ENCODE measurements at regions not wholly inside any gene's neighbourhood (a gene's known extent, or its start where the extent isn't known, plus 50 kb on each side); places are given as distances from the start of the nearest gene placed in this dataset.

- TF ChIP-seq, protein P1, sequence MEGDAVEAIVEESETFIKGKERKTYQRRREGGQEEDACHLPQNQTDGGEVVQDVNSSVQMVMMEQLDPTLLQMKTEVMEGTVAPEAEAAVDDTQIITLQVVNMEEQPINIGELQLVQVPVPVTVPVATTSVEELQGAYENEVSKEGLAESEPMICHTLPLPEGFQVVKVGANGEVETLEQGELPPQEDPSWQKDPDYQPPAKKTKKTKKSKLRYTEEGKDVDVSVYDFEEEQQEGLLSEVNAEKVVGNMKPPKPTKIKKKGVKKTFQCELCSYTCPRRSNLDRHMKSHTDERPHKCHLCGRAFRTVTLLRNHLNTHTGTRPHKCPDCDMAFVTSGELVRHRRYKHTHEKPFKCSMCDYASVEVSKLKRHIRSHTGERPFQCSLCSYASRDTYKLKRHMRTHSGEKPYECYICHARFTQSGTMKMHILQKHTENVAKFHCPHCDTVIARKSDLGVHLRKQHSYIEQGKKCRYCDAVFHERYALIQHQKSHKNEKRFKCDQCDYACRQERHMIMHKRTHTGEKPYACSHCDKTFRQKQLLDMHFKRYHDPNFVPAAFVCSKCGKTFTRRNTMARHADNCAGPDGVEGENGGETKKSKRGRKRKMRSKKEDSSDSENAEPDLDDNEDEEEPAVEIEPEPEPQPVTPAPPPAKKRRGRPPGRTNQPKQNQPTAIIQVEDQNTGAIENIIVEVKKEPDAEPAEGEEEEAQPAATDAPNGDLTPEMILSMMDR (IDR thresholded peaks at IDR 0.05): no peak
- no peak for TF ChIP-seq POLR2A (IDR thresholded peaks at IDR 0.05)
- WGBS, 2 donors: 68 to 73% methylated on average over 5 of the region's 5 CpGs
- no peak for DNase-seq (ENCODE audit: low spot score in 2 of 2)
- H3K4me3 ChIP-seq (ENCODE audit: low read depth, poor library complexity, severe bottlenecking): no peak overlapping the region
- intact Hi-C loops (cut with DNase I; ENCODE audit: low total_unique reads): no loop called here
Observed at GRCh38 chr4:27152703-27153102, 292.1 kb downstream of the STIM2 start.

GRCh38 chr4:27154706-27155105, 294.1 kb downstream of the STIM2 start:
- H3K4me3 ChIP-seq (ENCODE audit: low read depth, poor library complexity, severe bottlenecking): no peak overlapping the region
- intact Hi-C loops (cut with DNase I; ENCODE audit: low total_unique reads): no loop called here
- no peak for TF ChIP-seq POLR2A (IDR thresholded peaks at IDR 0.05)
- TF ChIP-seq, protein P1 (IDR thresholded peaks at IDR 0.05): no peak
- no peak for DNase-seq (ENCODE audit: low spot score in 2 of 2)
- 25 to 33% methylated on average over 3 of the region's 3 CpGs for WGBS, 2 donors

DNA sequence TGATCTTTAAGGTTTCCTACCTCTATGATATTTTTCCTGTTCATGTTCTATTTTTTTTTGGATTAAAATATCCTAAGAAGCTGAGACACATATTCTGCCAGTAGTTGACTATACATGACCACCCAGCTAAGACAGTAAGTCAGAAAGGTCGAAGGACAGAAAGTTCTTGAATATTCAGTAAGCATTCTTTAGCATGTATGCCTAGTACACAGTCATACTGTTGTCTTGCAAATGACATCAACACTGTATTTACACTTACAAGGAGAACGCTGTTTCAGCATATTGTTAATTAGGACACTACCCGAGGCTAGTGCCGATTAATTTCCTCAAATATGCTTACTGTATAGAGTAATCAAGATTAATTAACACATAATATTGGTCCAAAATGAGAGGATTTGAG, 300.6 kb downstream of the STIM2 start:
- intact Hi-C loops (cut with DNase I; ENCODE audit: low total_unique reads): no loop called here
- TF ChIP-seq POLR2A (IDR thresholded peaks at IDR 0.05): no peak
- TF ChIP-seq, protein P1 (IDR thresholded peaks at IDR 0.05): no peak
- DNase-seq (ENCODE audit: low spot score in 2 of 2): no peak
- H3K4me3 ChIP-seq (ENCODE audit: low read depth, poor library complexity, severe bottlenecking): no peak overlapping the region
- 69 to 73% methylated on average over 4 of the region's 4 CpGs for WGBS, 2 donors

DNA sequence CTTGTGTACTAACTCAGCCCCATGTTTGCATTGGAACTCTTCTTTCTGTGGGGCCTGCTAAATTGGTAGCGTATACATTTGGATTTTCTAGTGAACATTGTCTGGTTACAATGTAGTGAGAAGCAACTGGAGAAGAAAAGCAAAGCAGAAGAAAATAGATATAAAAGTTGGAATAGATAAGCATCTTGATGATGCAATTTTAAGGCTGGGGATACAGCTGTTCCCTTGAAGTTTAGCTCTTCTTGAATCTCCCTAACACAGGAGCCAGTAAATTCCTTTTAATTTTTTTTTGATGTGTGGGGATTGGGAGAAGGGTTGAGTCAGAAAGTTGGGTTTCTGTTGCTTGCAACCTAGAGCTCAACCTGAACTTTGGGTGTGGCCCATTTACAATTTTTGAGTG, 308.1 kb downstream of the STIM2 start:
- DNase-seq (ENCODE audit: low spot score in 2 of 2): no peak
- TF ChIP-seq, protein P1 (IDR thresholded peaks at IDR 0.05): no peak
- TF ChIP-seq POLR2A (IDR thresholded peaks at IDR 0.05): no peak
- 94 to 97% methylated on average over 1 of the region's 1 CpG for WGBS, 2 donors
- no peak overlapping the region for H3K4me3 ChIP-seq (ENCODE audit: low read depth, poor library complexity, severe bottlenecking)
- intact Hi-C loops (cut with DNase I; ENCODE audit: low total_unique reads): no loop called here

DNA sequence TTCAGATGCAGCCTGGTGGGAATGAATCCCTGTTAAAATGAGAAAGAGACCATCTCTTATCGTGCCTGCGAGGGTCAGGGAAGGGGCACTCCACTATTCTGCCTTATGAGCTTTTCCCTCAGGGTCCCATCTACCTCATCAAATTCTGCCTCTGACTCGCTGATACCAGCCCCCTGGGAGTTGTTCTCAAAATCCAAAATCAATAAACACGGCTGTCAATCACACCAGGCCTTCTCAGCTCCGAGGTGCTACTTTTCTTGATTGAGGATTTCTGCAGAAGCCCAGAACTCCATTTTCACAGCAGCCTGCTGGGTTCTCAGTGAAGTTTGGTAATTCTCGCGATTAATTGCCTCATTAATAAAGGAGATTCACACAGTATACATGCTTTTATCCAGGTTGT, 312.6 kb downstream of the STIM2 start:
- H3K4me3 ChIP-seq (ENCODE audit: low read depth, poor library complexity, severe bottlenecking): no peak overlapping the region
- TF ChIP-seq, protein P1 (IDR thresholded peaks at IDR 0.05): no peak
- no peak for TF ChIP-seq POLR2A (IDR thresholded peaks at IDR 0.05)
- 69 to 74% methylated on average over 7 of the region's 7 CpGs for whole genome bisulfite sequencing, 2 donors
- no peak for DNase-seq (ENCODE audit: low spot score in 2 of 2)
- intact Hi-C loops (cut with DNase I; ENCODE audit: low total_unique reads): no loop called here

GRCh38 chr4:27176400-27176799, 315.8 kb downstream of the STIM2 start:
- WGBS, 2 donors: 49 to 52% methylated on average over 3 of the region's 3 CpGs
- no peak for DNase-seq (ENCODE audit: low spot score in 2 of 2)
- H3K4me3 ChIP-seq (ENCODE audit: low read depth, poor library complexity, severe bottlenecking): no peak overlapping the region
- no peak for TF ChIP-seq POLR2A (IDR thresholded peaks at IDR 0.05)
- TF ChIP-seq, protein P1 (IDR thresholded peaks at IDR 0.05): no peak
- intact Hi-C loops (cut with DNase I; ENCODE audit: low total_unique reads): no loop called here

All from lower leg skin (tissue), 4 donors.